ENCODE measurements at regions not wholly inside any gene's neighbourhood (a gene's known extent, or its start where the extent isn't known, plus 50 kb on each side); places are given as distances from the start of the nearest gene placed in this dataset.
A peak's percentile ranks its signal among the peaks of the same experiment; 100 is the strongest.

DNA sequence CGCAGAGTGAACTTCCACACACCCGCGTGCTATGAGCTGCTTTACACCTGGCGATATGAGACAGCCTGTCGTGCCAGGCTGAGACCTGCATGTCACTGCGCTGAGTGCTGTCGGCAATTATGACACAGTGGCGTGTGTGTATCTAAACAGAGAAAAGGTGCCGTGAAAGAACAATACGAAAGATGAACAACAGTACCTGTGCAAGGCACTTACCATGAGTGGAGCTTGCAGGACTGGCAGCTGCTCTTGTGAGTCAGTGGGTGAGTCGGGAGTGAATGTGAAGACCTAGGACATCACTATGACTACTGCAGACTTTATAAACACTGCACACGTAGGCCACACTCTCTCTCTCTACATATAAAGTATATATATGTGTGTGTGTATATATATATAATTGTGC, 68.5 kb upstream of the DUSP22 start:
- peak; percentile 84 for DNase-seq (ENCODE audit: low read depth, low spot score)
- peak overlapping the region; percentile 96 for H3K27ac ChIP-seq

DNA sequence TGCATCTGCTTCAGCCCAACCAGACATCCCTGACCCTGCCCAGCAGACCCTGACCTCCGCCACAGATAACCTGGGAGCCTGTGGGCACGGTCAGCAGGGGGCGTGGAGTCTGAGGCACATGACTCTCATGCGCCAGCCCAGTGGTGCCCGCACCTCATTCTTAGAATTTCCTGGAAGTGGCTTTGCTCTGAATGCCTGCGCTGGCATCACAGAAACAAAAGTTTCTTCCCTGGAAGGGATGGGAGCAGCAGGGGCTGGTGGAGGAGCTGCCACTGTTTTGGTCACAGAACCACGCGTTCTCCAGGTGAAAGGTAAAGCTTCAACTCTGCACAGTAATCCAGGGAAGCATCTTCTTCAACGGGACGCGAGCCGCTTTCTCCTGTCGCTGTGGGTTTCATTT, 67.9 kb upstream of the DUSP22 start:
- DNase-seq (ENCODE audit: low read depth, low spot score) = no peak
- H3K27ac ChIP-seq = peak overlapping the region; percentile 96

DNA sequence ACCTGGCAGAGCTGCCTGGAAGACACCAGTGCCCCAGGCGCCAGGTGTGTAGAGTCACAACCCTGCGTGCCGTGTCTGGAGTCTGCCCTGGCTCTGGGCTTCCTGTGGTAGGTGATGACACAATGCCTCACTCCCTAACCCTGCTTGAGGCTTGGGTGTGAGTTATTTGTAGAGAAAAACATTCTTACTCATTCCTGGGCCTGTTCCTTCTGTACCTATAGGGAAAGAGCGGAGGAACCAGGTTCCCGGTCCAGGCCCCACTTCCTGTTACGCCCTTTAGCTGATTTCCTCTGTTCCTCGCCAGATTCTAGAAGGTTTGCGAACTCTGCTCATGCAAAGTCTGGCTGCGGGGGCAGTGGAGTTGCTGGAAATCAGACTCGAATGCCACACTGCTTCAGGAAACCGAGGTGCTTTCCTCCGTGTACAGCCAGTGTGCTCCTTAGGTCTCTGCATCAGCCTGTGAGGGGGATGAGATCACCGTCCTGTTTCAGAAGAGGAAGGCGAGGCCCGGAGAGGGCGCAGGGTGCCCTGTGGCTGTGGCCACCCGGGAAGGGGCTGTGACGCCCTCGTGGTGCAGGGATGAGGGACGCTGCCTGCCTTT, 67.1 kb upstream of the DUSP22 start:
- peak overlapping the region; percentile 96 for H3K27ac ChIP-seq
- DNase-seq (ENCODE audit: low read depth, low spot score) = peak; percentile 85

DNA sequence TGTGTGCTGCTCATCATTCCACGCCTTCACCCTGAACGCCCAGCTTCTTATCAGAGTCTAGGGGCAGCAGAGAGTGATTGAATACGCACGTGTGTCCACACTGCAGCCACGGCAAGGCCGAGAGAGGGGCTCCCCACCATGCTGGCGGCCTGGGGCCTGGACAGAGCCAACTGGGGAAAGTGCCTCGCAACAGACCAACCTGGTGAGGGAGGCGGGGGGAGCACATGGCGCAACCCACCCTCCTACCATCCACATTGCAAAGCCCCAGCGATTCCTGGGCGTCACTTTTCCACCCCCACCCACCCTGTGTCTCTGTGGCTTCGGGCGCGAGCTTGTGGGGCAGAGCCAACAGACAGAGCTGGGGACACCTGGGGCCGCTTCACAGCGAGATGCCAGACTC, 66.4 kb upstream of the DUSP22 start:
- peak overlapping the region; percentile 96 for H3K27ac ChIP-seq
- DNase-seq (ENCODE audit: low read depth, low spot score) = no peak

DNA sequence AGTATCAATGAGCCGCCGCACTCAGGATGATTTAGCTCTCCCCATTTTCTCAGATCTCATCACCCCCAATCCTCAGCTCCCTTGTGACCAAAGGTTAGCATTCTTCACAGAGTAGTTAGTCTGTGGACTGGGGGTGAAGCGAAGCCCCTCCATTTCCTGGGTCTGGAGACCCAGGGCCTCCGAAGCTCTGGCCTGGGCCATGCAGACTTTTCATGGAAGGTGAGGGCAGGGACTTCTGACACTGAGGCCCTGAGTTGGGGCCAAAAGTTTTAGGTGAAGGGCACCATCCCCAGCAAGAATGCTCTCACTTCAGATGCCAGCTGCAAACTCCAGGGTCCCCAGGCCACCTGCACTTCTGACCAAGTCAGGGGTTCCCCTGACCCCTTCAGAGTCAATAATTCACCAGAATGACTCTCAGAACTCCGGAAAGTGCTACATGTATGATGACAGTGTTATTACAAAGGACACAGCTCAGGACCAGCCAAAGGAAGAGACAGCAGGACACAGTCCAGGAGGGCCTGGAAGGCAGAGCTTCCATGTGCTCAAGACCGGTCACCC, 65.7 kb upstream of the DUSP22 start:
- DNase-seq (ENCODE audit: low read depth, low spot score) = no peak
- H3K27ac ChIP-seq = peak overlapping the region; percentile 96

DNA sequence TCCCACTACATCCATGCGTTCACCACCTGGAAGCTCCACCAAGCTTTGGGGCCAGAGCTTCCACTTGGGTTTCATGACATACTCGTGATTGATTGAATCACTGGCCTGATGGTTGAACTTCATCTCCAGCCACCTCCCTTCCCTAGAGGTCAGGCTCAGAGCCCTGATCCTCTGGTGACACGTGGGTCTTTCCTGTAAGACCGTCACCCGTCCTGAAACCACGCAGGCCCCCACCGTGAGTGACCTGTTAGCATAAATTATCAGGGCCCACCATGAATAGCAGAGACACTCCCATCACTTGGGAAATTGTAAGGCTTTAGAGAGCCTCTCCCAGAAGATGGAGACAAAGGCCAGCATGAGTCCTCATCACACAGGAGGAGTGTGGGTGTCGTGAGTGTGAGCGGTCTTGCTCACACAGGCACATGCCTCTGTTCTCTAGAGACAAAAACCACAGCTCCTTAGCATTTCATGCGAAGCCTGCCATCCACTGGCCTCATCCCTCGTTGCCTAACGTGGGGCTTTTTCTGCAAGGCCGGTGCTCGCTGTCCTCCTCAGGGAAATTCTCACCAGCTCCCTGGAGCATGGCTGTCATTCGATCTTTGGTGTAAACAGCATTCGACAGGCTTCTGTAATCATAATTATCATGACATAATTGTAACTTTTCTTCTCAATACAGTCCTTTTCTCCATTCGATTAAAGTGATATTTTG, 65.1 kb upstream of the DUSP22 start:
- no peak overlapping the region for H3K27ac ChIP-seq
- DNase-seq (ENCODE audit: low read depth, low spot score) = no peak

DNA sequence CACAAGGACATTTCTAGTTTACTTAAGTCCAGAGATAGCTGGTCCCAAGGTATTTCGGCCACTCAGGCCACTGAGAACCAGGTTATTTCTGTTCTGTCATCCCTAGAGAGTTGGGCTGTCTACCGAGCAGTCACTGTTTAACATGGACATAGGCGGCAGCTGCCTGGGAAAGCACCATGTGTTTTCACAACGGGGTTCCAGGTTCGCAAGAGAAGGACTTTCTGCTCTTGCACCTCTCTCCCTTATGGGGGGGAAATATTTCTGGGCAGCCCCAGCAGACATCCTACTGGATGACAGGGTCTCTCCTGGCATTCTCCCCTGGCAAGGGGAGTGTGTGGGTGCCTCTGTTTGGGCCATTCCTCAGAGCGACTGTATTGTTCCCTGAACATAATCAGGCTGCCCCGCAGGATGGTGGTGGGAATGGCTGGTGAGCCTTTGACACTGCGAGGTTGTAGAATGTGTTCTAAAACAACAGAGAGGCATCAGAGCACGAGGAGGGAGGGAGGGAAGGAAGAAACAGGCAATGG, 64.4 kb upstream of the DUSP22 start:
- no peak overlapping the region for H3K27ac ChIP-seq
- DNase-seq (ENCODE audit: low read depth, low spot score) = no peak

DNA sequence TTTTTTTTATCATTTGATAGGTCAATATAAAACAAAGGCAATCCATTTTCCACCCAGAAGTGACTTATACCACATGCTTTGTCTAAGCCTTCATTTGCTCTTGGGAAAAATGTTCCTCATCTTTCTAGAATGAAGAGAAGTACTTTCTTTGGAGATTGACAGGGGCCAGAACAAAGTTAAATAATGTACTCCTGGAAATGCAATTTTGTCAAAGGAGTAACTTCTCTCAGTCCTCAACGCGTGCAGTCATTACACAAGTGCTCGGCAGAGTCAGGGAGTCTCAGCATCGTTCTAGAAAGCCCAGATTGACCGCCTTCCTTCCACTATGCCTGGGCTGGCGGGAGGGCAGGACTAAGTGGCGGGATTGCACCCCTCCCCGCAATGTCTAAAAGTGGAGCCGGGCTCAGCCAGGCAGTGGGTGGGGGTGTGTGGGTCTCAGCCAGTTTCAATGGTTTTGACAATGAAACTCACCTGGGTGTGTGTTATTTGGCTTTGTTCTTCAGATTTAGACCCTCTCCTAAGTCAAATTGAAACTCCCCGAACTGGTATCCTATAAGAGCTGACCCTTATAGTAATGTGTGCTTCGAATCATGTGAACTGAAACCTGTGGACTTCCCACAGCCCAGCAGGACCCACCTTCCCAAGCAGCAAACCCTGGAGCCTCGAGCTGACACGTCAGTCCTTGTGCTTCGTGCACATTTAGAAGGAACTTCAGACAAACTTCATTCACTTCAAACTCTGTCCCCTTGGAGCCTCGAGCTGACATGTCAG, 63.2 kb upstream of the DUSP22 start:
- no peak overlapping the region for H3K27ac ChIP-seq
- DNase-seq (ENCODE audit: low read depth, low spot score) = no peak

DNA sequence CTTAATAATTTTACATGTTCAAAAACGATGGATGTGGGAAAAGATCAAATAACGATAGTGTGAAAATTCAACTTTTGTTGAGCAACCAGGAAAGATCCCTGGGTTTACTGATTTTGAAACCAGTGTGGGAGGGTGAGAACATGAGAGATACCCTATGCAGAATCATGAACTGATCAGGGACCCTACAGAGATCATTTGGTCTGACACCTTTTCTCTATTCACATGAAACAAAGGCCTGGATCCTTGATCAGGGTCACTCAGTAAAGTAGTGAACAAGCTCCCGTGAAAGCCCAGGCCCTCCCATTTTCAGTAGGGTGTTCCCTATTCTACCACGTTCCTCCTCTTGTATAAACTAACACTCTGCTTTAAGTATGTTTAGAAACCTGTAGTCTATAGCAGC, 60.5 kb upstream of the DUSP22 start:
- no peak overlapping the region for H3K27ac ChIP-seq
- DNase-seq (ENCODE audit: low read depth, low spot score) = no peak

DNA sequence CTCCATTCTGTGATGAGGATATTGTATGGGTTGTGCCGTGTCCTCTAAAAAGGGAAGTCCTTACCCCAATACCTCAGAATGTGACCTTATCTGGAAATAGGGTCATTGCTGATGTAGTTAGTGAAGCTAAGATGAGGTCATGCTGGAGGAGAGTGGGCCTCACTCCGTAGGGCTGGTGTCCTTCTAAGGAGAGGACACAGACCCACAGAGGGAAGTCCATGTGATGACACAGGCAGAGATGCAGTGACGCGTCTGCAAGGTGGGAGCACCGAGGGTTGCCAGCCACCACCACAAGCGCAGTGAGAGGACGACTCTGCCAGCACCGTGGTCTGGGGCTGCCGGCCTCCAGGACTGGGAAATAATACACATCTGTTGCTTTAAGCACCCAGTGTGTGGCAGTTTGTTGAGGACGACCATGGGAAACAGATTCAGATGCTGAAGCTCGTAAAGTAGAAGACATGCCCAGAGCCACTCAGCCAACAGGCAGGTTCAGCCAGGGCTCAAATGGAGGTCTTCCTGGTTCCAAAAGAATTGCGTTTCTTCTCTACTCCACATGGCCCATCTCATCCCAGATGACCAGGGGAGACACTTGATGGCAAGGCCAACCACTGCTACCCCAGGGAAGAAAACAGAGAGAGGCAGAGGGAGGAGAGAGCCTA, 59.2 kb upstream of the DUSP22 start:
- DNase-seq (ENCODE audit: low read depth, low spot score) = no peak
- no peak overlapping the region for H3K27ac ChIP-seq

DNA sequence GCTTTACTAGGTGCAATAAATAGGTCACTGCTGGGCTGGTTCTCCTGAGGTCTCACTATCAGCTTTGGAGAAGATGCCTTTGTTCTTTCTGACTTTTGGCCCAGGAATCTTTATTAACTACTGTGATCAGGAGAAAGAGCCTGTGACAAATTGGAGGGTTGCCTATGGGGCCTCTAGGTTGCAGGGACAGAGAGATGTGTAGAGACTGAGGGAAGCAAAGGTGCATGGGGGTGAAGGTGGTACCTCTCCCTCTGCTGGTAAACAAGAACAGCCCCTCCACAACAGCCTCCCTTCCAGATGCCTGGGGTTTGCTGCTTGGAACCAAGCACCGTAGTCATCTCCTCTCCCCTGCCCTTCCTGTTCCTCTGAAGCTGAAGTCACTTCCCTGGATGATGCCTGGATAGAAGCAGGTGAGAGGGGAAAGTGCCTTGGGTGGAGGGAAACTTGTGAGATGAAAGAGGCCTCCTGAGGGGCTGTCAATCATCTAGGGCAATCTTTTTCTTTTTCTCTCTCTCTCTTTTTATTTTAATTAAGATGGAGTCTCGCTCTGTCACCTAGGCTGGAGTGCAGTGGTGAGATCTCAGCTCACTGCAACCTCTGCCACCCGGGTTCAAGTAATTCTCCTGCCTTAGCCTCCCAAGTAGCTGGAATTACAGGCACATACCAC, 57.4 kb upstream of the DUSP22 start:
- no peak overlapping the region for H3K27ac ChIP-seq
- DNase-seq (ENCODE audit: low read depth, low spot score) = no peak

DNA sequence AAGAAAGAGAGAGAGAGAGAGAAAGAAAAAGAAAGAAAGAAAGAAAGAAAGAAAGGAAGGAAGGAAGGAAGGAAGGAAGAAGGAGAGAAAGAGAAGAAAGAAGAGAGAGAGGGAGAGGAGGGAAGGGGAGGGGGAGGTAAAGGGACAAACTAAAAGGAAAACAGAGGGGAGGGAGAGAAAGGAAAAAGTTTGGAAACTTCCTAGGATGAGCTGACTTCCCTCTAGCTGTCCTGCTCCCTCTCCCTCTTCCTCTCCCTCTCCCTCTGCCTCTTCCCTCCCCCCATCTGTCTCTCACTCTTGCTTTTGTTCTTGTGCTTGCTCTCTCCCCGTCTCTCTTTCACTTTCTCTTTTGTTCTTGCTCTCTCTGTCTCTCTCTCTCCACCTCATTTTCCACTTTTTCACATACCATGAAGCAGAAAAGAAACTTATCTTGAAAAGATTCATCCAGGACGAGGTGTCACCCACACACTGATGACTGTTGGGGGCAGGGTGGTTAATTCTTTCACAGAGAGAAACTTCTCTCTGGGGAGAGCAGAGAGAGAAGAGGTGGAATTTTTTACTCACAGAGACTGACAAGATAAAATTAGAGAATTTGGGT, 56.4 kb upstream of the DUSP22 start:
- H3K27ac ChIP-seq = no peak overlapping the region
- DNase-seq (ENCODE audit: low read depth, low spot score) = no peak

DNA sequence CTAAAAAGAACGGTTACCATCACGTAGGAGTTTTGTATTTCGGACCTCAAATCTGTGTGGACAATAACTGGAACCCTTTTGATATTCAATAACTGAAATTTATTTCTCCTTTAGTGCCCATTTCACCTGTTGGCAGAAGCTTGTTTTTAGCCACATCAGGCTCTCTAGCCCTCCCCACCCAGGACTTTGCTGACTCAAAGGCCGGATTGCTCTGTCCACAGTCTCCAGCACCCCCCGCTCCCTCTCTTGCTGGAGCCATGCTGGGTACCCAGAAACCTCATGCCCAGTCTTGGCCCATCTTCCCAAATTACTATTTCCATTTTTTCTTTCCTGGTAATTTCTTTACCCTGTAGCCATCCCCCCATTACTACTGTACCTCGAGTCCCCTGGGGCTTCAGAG, 55.8 kb upstream of the DUSP22 start:
- no peak for DNase-seq (ENCODE audit: low read depth, low spot score)
- no peak overlapping the region for H3K27ac ChIP-seq

DNA sequence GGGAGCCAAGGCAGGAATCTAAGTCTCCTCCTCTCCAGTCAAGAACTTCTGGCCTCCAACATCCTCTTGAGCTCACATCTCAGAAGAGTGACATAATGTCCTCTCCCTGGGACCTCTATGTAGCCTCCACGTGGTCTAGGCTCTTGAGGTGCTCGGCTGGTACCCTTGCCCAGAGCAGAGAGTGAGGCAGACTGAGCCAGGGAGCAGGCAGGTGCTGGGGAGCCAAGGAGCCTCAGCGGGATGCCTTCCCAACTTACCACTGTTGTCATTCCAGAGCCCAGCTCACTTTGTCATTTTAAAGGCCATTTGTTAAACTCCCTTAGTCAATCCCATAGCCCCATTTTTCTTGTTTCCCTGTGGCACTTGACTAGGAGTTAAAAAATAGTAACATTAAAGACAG, 52.1 kb upstream of the DUSP22 start:
- no peak overlapping the region for H3K27ac ChIP-seq
- DNase-seq (ENCODE audit: low read depth, low spot score) = no peak

DNA sequence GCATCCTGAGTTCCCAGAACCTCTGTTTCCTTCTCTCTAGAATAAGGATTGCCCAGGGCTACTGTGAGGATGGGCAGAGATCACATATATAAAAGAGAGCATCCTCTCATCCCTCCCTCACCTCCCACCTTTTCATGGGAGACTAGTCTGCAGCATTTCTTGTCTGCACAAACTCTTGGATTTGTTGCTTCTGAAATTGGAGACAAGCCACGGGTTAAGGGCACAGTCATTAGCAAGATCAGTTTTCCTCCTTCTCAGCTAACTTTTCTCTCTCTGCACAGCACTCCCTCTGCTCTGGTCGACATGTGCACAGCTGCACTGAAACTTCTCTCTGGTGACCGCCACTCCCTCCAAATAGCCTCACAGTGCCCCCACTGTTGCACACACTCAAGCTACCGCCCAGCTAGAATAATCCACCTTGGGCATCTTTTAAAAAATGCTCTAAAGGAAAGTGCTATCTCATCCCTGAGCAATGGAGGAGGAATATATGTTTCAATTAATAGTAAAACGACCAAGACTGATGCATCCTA, 50.9 kb upstream of the DUSP22 start:
- no peak for DNase-seq (ENCODE audit: low read depth, low spot score)
- H3K27ac ChIP-seq = no peak overlapping the region
